DOHH2 (cell line): ENCODE measurements at regions not wholly inside any gene's neighbourhood (a gene's known extent, or its start where the extent isn't known, plus 50 kb on each side); places are given as distances from the start of the nearest gene placed in this dataset.

Experiments
- EZH2phosphoT487 ChIP-seq: fragments of 200-600 bp; sonication (generic); IDR thresholded peaks from 2 replicates; pipeline ENCODE4 v1.6.1; 2017; ENCODE audit warnings: borderline replicate concordance, mild to moderate bottlenecking, antibody characterized with exemption, low read length, moderate library complexity, mixed read lengths
- TF ChIP-seq, protein P1 (sequence below): fragments of 200-600 bp; sonication (generic); IDR thresholded peaks from one replicate; pipeline ENCODE4 v1.5.1; 2014; ENCODE audit warnings: antibody characterized with exemption, mild to moderate bottlenecking, low read depth, low read length; ENCODE audit not compliant: poor library complexity, severe bottlenecking

DNA sequence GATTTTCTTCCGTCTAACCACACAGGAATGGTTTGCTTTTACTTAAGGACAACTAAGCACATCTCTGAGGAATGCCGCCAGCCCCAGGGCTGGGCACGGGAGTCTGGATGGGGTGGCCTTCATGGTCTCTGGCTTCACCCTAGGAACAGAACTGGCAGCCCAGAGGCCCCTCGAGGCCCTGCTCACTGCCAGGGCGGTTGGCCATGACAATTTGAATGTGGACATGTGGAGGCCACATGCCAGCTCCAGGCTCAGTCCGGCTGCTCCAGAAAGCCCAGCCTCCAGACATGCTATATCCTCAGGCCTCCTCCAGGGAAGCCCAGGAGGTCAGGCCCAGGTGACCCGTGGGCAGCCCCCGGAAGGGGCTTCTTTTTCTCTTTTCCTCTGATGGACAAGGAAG, 84.0 kb upstream of the FGF3 start:
- TF ChIP-seq, protein P1, sequence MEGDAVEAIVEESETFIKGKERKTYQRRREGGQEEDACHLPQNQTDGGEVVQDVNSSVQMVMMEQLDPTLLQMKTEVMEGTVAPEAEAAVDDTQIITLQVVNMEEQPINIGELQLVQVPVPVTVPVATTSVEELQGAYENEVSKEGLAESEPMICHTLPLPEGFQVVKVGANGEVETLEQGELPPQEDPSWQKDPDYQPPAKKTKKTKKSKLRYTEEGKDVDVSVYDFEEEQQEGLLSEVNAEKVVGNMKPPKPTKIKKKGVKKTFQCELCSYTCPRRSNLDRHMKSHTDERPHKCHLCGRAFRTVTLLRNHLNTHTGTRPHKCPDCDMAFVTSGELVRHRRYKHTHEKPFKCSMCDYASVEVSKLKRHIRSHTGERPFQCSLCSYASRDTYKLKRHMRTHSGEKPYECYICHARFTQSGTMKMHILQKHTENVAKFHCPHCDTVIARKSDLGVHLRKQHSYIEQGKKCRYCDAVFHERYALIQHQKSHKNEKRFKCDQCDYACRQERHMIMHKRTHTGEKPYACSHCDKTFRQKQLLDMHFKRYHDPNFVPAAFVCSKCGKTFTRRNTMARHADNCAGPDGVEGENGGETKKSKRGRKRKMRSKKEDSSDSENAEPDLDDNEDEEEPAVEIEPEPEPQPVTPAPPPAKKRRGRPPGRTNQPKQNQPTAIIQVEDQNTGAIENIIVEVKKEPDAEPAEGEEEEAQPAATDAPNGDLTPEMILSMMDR: no peak
- TF ChIP-seq EZH2phosphoT487: no peak
